SU-DHL-6 (cell line): ENCODE measurements at regions not wholly inside any gene's neighbourhood (a gene's known extent, or its start where the extent isn't known, plus 50 kb on each side); places are given as distances from the start of the nearest gene placed in this dataset.

Experiments
- H2AFZ ChIP-seq: fragments of 200-600 bp; sonication (generic); 2 replicates; pipeline ENCODE4 v1.6.1; 2014; ENCODE audit warnings: low read depth, mild to moderate bottlenecking, moderate library complexity, mixed read lengths, antibody characterized with exemption, low read length; ENCODE audit not compliant: severe bottlenecking
- H3F3A ChIP-seq: fragments of 200-600 bp; shearing (Covaris generic); 2 replicates; pipeline ENCODE4 v1.6.0; 2016; ENCODE audit warnings: antibody characterized with exemption, mild to moderate bottlenecking; ENCODE audit not compliant: insufficient read depth
- H3K27ac ChIP-seq: fragments of 200-600 bp; sonication (generic); 2 replicates; pipeline ENCODE4 v1.5.1; 2016; ENCODE audit warnings: low read depth, mild to moderate bottlenecking, low read length, moderate library complexity, mixed read lengths
- H3K27me3 ChIP-seq: fragments of 200-600 bp; sonication (generic), shearing (Covaris generic); 2 replicates; pipeline ENCODE4 v1.6.0; 2014; ENCODE audit warnings: mild to moderate bottlenecking, low read length
- H3K36me3 ChIP-seq: fragments of 200-600 bp; sonication (generic); 2 replicates; pipeline ENCODE4 v1.6.1; 2014; ENCODE audit warnings: mild to moderate bottlenecking, low read length, mixed read lengths
- H3K4me2 ChIP-seq: fragments of 300-600, 200-600 bp; shearing (Covaris generic), sonication (generic); 2 replicates; pipeline ENCODE4 v1.6.0; 2014; ENCODE audit warnings: low read length, low read depth, mild to moderate bottlenecking; ENCODE audit not compliant: poor library complexity, severe bottlenecking
- H3K4me3 ChIP-seq: fragments of 200-600 bp; sonication (generic); 2 replicates; pipeline ENCODE4 v1.5.1; 2014; ENCODE audit warnings: antibody characterized with exemption, low read length, mild to moderate bottlenecking, mixed read lengths; ENCODE audit not compliant: insufficient read depth, poor library complexity, severe bottlenecking
- H3K79me2 ChIP-seq: fragments of 200-600 bp; sonication (generic); 2 replicates; pipeline ENCODE4 v1.6.1; 2014; ENCODE audit warnings: mild to moderate bottlenecking, low read length, moderate library complexity; ENCODE audit not compliant: insufficient read depth
- H3K9ac ChIP-seq: fragments of 200-600 bp; sonication (generic); 2 replicates; pipeline ENCODE4 v1.7.0; 2014; ENCODE audit warnings: mild to moderate bottlenecking, low read length
- H3K9me2 ChIP-seq: fragments of 200-600 bp; sonication (generic); replicated peaks from 2 replicates; pipeline ENCODE4 v1.6.1; 2014; ENCODE audit warnings: low read length; ENCODE audit not compliant: insufficient read depth
- H3K9me3 ChIP-seq: fragments of 200-600 bp; sonication (generic); 2 replicates; pipeline ENCODE4 v1.6.1; 2014; ENCODE audit warnings: low read length, mixed read lengths; ENCODE audit not compliant: insufficient read depth
- H4K20me1 ChIP-seq: fragments of 200-600 bp; sonication (generic); 2 replicates; pipeline ENCODE4 v1.6.1; 2014; ENCODE audit warnings: low read depth, mild to moderate bottlenecking, antibody characterized with exemption, low read length, moderate library complexity, mixed read lengths
- CTCF ChIP-seq: fragments of 200-600 bp; sonication (generic); IDR thresholded peaks from one replicate; pipeline ENCODE4 v1.5.1; 2017; ENCODE audit warnings: antibody characterized with exemption, mild to moderate bottlenecking, low read length, moderate library complexity; ENCODE audit not compliant: insufficient read depth, poor library complexity, severe bottlenecking
- EZH2phosphoT487 ChIP-seq: fragments of 200-600 bp; sonication (generic), shearing (Covaris generic); conservative IDR thresholded peaks from 2 replicates; pipeline ENCODE4 v1.6.1; 2018; ENCODE audit warnings: mild to moderate bottlenecking, antibody characterized with exemption, low read length, moderate library complexity, mixed read lengths

GRCh38 chr1:187096689-187097088 lies 267.9 kb downstream of the PLA2G4A start:
- Histone ChIP-seq H3K9me3 (no peaks in the 10 kb centered on the region), H4K20me1 (no peaks in the 10 kb centered on the region), H3K4me3 (no peak overlapping the region), H3K4me2 (no peak overlapping the region), H3K9me2 (0 out of 2 replicates have a peak, but pooled peaks cover 3% of the 10 kb centered on the region), H3K27me3 (no peaks in the 10 kb centered on the region), H3K36me3 (no peaks in the 10 kb centered on the region), H2AFZ (no peak overlapping the region), H3K79me2 (no peaks in the 10 kb centered on the region), H3K27ac (no peak overlapping the region), H3F3A (no peaks in the 10 kb centered on the region), H3K9ac (no peak overlapping the region)
- TF ChIP-seq CTCF = no peak

- no peaks in the 10 kb centered on the region for H3K79me2 ChIP-seq
- no peak overlapping the region for H3K27ac ChIP-seq
- H3K9me2 ChIP-seq = no peaks in the 10 kb centered on the region
- no peaks in the 10 kb centered on the region for H3K27me3 ChIP-seq
- no peaks in the 10 kb centered on the region for H4K20me1 ChIP-seq
- H3F3A ChIP-seq = no peaks in the 10 kb centered on the region
- no peak overlapping the region for H3K9ac ChIP-seq
- H3K4me2 ChIP-seq = no peak overlapping the region
- TF ChIP-seq CTCF (no peak), EZH2phosphoT487 (no peak)
- H3K36me3 ChIP-seq = no peaks in the 10 kb centered on the region
- H3K9me3 ChIP-seq = no peaks in the 10 kb centered on the region
- H2AFZ ChIP-seq = no peak overlapping the region
- H3K4me3 ChIP-seq = no peak overlapping the region
These were observed 281.6 kb downstream of the PLA2G4A start for GRCh38 chr1:187110351-187110750.

GRCh38 chr1:187114792-187115191 lies 286.0 kb downstream of the PLA2G4A start:
- Histone ChIP-seq H2AFZ (no peak overlapping the region), H3K4me2 (no peak overlapping the region), H3K27me3 (no peaks in the 10 kb centered on the region), H3K4me3 (no peak overlapping the region), H3F3A (no peaks in the 10 kb centered on the region), H3K36me3 (no peaks in the 10 kb centered on the region), H3K79me2 (no peaks in the 10 kb centered on the region), H3K9me2 (no peaks in the 10 kb centered on the region), H3K9me3 (no peaks in the 10 kb centered on the region), H3K27ac (no peak overlapping the region), H3K9ac (no peak overlapping the region), H4K20me1 (no peaks in the 10 kb centered on the region)
- TF ChIP-seq EZH2phosphoT487 (no peak), CTCF (no peak)

GRCh38 chr1:187121661-187122060 lies 292.9 kb downstream of the PLA2G4A start:
- H3K4me3 ChIP-seq = no peak overlapping the region
- H3K36me3 ChIP-seq = no peaks in the 10 kb centered on the region
- TF ChIP-seq CTCF (no peak), EZH2phosphoT487 (no peak)
- H3K9ac ChIP-seq = no peak overlapping the region
- no peak overlapping the region for H3K4me2 ChIP-seq
- no peaks in the 10 kb centered on the region for H4K20me1 ChIP-seq
- H3K9me3 ChIP-seq = no peaks in the 10 kb centered on the region
- H3K9me2 ChIP-seq = no peaks in the 10 kb centered on the region
- no peak overlapping the region for H2AFZ ChIP-seq
- no peaks in the 10 kb centered on the region for H3K79me2 ChIP-seq
- H3F3A ChIP-seq = no peaks in the 10 kb centered on the region
- H3K27me3 ChIP-seq = no peaks in the 10 kb centered on the region
- H3K27ac ChIP-seq = no peak overlapping the region
